WTC11 (cell line): ENCODE measurements at regions not wholly inside any gene's neighbourhood (a gene's known extent, or its start where the extent isn't known, plus 50 kb on each side); places are given as distances from the start of the nearest gene placed in this dataset.

ENCODE experiments used
- CTCF ChIP-seq: fragments of 200-600 bp; IDR thresholded peaks from 2 replicates; pipeline ENCODE4 v1.8.0; 2022; ENCODE audit warnings: antibody characterized with exemption
- KAT7 ChIP-seq: sonication (generic); formaldehyde crosslinking; IDR thresholded peaks from 2 replicates; pipeline ENCODE4 v1.8.1; 2023; ENCODE audit warnings: missing genetic modification reagents, mild to moderate bottlenecking, borderline replicate concordance

DNA sequence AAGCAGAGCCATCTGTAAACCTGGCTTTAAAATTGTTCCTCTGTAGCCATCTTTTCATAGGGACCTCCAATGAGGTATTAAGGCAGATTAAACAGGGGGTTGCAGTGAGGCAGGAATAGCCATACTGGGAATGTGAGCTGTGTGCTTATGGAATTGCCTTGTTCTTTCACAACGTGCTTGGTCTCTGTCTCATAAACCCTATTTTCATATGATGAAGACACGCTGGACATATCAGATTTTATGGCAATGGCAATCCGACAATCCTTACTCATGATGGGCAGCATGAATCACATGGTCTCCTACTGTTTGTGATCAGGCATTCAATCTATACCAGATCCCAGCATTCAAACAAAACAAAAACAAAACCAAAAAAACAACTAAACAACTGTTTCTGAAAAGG is 418.9 kb upstream of the NRP1 start:
- no peak for TF ChIP-seq CTCF
- TF ChIP-seq KAT7 (CRISPR knock-in tag) = no peak
